Fibroblast of lung (primary cell): ENCODE measurements at regions not wholly inside any gene's neighbourhood (a gene's known extent, or its start where the extent isn't known, plus 50 kb on each side); places are given as distances from the start of the nearest gene placed in this dataset.
A peak's percentile ranks its signal among the peaks of the same experiment; 100 is the strongest.

Experiments used
- DNase-seq, 2 donors: peaks; one replicate each; pipeline versions ENCODE4 v3.0.0 to v3.0.0-alpha.2; 2010; ENCODE audit warnings: low read depth in 2 of 2
- H2AFZ ChIP-seq: 2 replicates; pipeline ENCODE4 v1.5.1; 2012; ENCODE audit warnings: low read length, control low read depth, inconsistent platforms
- H3K27ac ChIP-seq: 2 replicates; pipeline ENCODE4 v1.5.1; 2011; ENCODE audit warnings: low read length, control low read depth; ENCODE audit not compliant: insufficient read depth
- H3K27me3 ChIP-seq: 2 replicates; pipeline ENCODE4 v1.5.1; 2011; ENCODE audit warnings: mild to moderate bottlenecking, low read length; ENCODE audit not compliant: control insufficient read depth, insufficient read depth
- H3K36me3 ChIP-seq: 2 replicates; pipeline ENCODE4 v1.5.1; 2011; ENCODE audit warnings: low read length; ENCODE audit not compliant: control insufficient read depth, insufficient read depth
- H3K4me1 ChIP-seq: 2 replicates; pipeline ENCODE4 v1.5.1; 2011; ENCODE audit warnings: low read length; ENCODE audit not compliant: control insufficient read depth, insufficient read depth; ENCODE audit errors: extremely low read depth
- H3K4me2 ChIP-seq: 2 replicates; pipeline ENCODE4 v1.5.1; 2011; ENCODE audit warnings: low read length, control low read depth; ENCODE audit not compliant: insufficient read depth; ENCODE audit errors: extremely low read depth
- H3K4me3 ChIP-seq, 4 experiments: fragments of 200-600 bp in 1 of 4; sonication (generic) in 1 of 4; replicated peaks in 1 of 4; 2 replicates each; pipeline ENCODE4 v1.5.1; 2011 to 2016; ENCODE audit warnings: low read length in 4 of 4, low read depth in 3 of 4, mild to moderate bottlenecking in 3 of 4, control low read depth in 2 of 4, inconsistent platforms in 1 of 4, mixed read lengths in 1 of 4; ENCODE audit not compliant: insufficient read depth in 1 of 4; ENCODE audit errors: control extremely low read depth in 1 of 4
- H3K79me2 ChIP-seq: 2 replicates; pipeline ENCODE4 v1.5.1; 2012; ENCODE audit warnings: mild to moderate bottlenecking, low read length, inconsistent platforms; ENCODE audit not compliant: control insufficient read depth, insufficient read depth
- H3K9ac ChIP-seq: 2 replicates; pipeline ENCODE4 v1.5.1; 2011; ENCODE audit warnings: mild to moderate bottlenecking, low read length, control low read depth; ENCODE audit not compliant: insufficient read depth
- H3K9me3 ChIP-seq: 2 replicates; pipeline ENCODE4 v1.5.1; 2012; ENCODE audit warnings: low read depth, low read length; ENCODE audit not compliant: control insufficient read depth, insufficient read depth
- H4K20me1 ChIP-seq: 2 replicates; pipeline ENCODE4 v1.5.1; 2011; ENCODE audit warnings: low read length; ENCODE audit not compliant: control insufficient read depth, insufficient read depth; ENCODE audit errors: extremely low read depth
- EZH2 ChIP-seq: IDR thresholded peaks from 2 replicates; pipeline ENCODE4 v1.5.1; 2012; ENCODE audit warnings: low read length, control low read depth, mild to moderate bottlenecking; ENCODE audit errors: missing control alignments
- TF ChIP-seq, protein P1 (sequence below), 2 donors: IDR thresholded peaks in 1 of 2; conservative IDR thresholded peaks in 1 of 2; 1 replicate in 1 of 2; 2 replicates in 1 of 2; pipeline ENCODE4 v1.5.1; 2011 to 2012; ENCODE audit warnings: low read length in 2 of 2, control low read depth in 1 of 2, inconsistent platforms in 1 of 2, low read depth in 1 of 2, mild to moderate bottlenecking in 1 of 2

DNA sequence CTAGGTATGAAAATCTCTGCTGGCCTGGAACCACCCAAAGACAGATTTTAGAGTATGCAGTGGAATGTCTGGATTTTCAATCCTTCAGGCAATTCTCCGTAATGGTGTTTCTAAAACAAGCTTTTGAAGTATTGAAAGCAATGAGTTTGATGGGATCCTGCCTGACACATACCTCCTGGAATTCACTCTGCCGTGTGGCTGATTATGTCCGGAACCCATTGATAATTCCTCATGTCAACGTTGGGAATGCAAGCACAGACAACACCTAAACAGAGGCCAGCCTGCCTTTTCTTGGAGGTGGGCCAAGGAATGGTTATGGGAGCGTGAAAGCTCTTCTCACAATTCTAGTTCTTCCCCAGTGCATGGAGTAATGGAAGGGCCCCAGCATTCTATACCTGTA is 168.9 kb upstream of the HMCN1 start:
- no peaks in the 10 kb centered on the region for H3K4me1 ChIP-seq
- no peak overlapping the region for H2AFZ ChIP-seq
- no peak for TF ChIP-seq EZH2
- TF ChIP-seq, protein P1, sequence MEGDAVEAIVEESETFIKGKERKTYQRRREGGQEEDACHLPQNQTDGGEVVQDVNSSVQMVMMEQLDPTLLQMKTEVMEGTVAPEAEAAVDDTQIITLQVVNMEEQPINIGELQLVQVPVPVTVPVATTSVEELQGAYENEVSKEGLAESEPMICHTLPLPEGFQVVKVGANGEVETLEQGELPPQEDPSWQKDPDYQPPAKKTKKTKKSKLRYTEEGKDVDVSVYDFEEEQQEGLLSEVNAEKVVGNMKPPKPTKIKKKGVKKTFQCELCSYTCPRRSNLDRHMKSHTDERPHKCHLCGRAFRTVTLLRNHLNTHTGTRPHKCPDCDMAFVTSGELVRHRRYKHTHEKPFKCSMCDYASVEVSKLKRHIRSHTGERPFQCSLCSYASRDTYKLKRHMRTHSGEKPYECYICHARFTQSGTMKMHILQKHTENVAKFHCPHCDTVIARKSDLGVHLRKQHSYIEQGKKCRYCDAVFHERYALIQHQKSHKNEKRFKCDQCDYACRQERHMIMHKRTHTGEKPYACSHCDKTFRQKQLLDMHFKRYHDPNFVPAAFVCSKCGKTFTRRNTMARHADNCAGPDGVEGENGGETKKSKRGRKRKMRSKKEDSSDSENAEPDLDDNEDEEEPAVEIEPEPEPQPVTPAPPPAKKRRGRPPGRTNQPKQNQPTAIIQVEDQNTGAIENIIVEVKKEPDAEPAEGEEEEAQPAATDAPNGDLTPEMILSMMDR (conservative IDR thresholded peaks at IDR 0.05 in 1 of 2, IDR thresholded peaks at IDR 0.05 in 1 of 2; ENCODE audit: low read depth in 1 of 2, low read length in 2 of 2), result no peak
- no peaks in the 10 kb centered on the region for H3K79me2 ChIP-seq
- H3K27me3 ChIP-seq, result no peaks in the 10 kb centered on the region
- DNase-seq, result peak in 1 of 2 donors; percentile 97
- H3K27ac ChIP-seq, result no peak overlapping the region
- no peak overlapping the region for H3K9ac ChIP-seq
- H3K4me2 ChIP-seq, result no peak overlapping the region
- no peaks in the 10 kb centered on the region for H3K9me3 ChIP-seq
- no peak overlapping the region for H3K4me3 ChIP-seq
- no peaks in the 10 kb centered on the region for H3K36me3 ChIP-seq
- H4K20me1 ChIP-seq, result no peaks in the 10 kb centered on the region

DNA sequence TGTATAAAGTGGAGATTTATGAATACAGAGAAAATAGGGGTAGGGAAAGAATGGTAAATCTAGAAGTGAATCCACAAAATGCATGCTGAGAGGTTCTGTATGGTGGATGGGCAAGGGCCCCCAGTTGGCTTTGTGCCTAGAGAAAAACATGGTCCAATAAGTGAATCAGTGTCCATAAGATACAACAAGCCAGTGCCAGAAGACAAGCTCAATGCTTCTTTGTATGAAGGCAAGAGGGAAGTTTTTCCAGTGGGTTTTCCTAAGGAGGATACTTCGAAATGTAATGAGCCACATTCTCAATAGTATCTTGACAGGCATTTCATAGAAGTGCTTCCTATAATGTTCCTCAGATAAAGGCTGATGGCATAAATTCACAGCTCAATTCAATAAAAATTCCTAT is 169.4 kb upstream of the HMCN1 start:
- no peak overlapping the region for H3K27ac ChIP-seq
- no peaks in the 10 kb centered on the region for H4K20me1 ChIP-seq
- no peak overlapping the region for H3K9ac ChIP-seq

GRCh38 chr1:185562461-185563359 is 171.5 kb upstream of the HMCN1 start:
- Histone ChIP-seq H3K27me3 (no peaks in the 10 kb centered on the region), H3K36me3 (no peaks in the 10 kb centered on the region), H3K9ac (no peak overlapping the region), H3K4me1 (no peaks in the 10 kb centered on the region), H3K9me3 (no peaks in the 10 kb centered on the region), H3K4me2 (no peak overlapping the region), H2AFZ (no peak overlapping the region), H3K4me3 (no peak overlapping the region), H4K20me1 (no peaks in the 10 kb centered on the region), H3K79me2 (no peaks in the 10 kb centered on the region), H3K27ac (no peak overlapping the region)
- no peak for DNase-seq
- TF ChIP-seq, protein P1 (conservative IDR thresholded peaks at IDR 0.05 in 1 of 2, IDR thresholded peaks at IDR 0.05 in 1 of 2; ENCODE audit: low read depth in 1 of 2, low read length in 2 of 2), result no peak
- no peak for TF ChIP-seq EZH2

More for the DNA sequence above, 169.4 kb upstream of the HMCN1 start:
- Histone ChIP-seq H3K4me3 (no peak overlapping the region), H3K4me2 (no peak overlapping the region), H3K4me1 (no peaks in the 10 kb centered on the region), H3K9me3 (no peaks in the 10 kb centered on the region), H3K36me3 (no peaks in the 10 kb centered on the region), H3K27me3 (no peaks in the 10 kb centered on the region), H3K79me2 (no peaks in the 10 kb centered on the region), H2AFZ (no peak overlapping the region)
- TF ChIP-seq, protein P1 (conservative IDR thresholded peaks at IDR 0.05 in 1 of 2, IDR thresholded peaks at IDR 0.05 in 1 of 2; ENCODE audit: low read depth in 1 of 2, low read length in 2 of 2), result no peak
- TF ChIP-seq EZH2, result no peak
- DNase-seq, result no peak
